UCSD-AML1 (cell line): ENCODE measurements at regions not wholly inside any gene's neighbourhood (a gene's known extent, or its start where the extent isn't known, plus 50 kb on each side); places are given as distances from the start of the nearest gene placed in this dataset.

Experiments
- DNase-seq: peaks from one replicate; lab custom pipeline; 2025; ENCODE audit not compliant: unreplicated experiment; lab: John Stamatoyannopoulos, UW

DNA sequence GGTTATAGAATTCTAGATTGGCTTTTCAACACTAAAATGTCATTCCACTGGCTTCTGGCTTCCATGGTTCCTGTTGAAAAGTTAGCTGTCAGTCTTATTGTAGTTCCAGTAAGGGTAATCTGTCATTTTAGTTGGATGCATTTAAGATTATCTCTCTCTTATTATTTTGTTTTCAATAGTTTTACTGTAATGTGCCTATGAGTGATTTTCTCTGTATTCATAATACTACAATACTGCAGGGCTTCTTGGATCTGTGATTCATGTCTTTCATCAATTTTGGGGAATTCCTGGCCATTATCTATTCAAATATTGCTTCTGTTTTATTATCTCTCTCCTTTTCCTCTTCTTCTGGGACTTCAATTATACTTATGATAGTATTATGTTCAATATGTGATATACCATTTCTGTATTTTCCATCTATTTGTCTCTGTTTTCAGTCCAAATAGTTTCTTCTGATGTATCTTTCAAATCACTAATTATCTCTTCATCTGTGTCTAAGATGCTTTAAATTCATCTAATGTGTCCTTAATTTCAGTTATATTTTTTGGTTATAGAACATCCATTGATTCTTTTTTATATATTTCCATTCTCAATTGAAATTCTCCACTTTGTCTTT lies 101.5 kb downstream of the KCTD15 start:
- no peak for DNase-seq

- DNase-seq = no peak
Measured at GRCh38 chr19:33900817-33901216, 104.1 kb downstream of the KCTD15 start.

DNA sequence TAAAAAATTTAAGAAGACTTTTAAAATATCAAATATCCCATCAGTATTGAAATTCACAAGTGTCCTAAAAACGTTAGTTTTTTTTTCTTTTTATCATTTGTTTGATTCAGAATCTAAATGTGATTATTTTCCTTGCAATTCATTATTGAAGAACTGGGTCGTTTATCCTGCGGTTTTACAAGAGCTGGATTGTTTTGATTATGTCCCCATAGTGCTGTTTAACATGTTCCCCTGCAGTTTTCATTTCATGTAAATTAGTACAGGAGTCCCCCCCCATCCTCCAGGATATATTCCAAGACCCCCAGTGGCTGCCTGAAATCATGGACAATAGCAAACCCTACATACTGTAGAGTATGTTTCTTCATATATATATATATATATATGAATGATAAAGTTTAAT lies 105.7 kb downstream of the KCTD15 start:
- no peak for DNase-seq

- DNase-seq = no peak
Measured at GRCh38 chr19:33902802-33903488, 106.3 kb downstream of the KCTD15 start.

- DNase-seq = no peak
Measured at GRCh38 chr19:33903489-33903850, 106.8 kb downstream of the KCTD15 start.

DNA sequence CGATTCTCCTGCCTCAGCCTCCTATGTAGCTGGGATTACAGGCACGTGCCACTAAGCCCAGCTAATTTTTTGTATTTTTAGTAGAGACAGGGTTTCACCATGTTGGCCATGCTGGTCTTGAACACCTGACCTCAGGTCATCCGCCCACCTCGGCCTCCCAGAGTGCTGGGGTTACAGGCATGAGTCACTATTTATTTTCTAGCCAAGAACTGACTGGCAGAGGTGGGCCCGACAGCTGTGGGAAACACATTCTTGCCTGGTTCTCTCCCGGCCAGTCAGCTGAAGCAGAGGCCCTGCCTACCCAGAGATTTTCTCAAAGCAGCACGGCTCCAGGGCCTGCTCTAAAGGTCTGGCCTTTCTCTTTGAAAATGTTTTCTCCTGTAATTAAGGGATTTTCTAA lies 108.0 kb downstream of the KCTD15 start:
- no peak for DNase-seq

- DNase-seq = no peak
Measured at GRCh38 chr19:33905473-33905936, 108.8 kb downstream of the KCTD15 start.

- DNase-seq = no peak
Measured at GRCh38 chr19:33905937-33906577, 109.4 kb downstream of the KCTD15 start.

- no peak for DNase-seq
Measured at GRCh38 chr19:33906578-33907335, 110.1 kb downstream of the KCTD15 start.

- DNase-seq = no peak
Measured at GRCh38 chr19:33910922-33911321, 114.3 kb downstream of the KCTD15 start.

DNA sequence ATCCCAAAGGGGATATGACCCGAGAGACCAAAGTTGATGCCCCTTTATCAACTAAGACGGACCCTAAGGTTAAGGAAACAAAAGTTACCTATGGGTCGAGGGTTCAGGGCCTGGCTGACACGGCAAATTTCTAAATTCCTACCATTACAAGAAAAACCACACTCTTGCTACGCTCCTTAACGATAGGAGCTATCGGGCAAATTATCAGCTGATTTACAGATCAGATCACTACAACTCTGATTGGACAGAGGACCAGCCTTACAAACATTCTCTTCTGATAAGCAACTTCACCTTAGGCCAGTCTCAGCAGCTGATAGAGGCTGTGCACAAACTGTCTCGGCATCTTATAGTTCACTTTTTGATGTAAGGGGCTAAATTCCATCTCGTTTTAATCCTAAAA lies 117.9 kb downstream of the KCTD15 start:
- DNase-seq = no peak

- DNase-seq = no peak
Measured at GRCh38 chr19:33916792-33917191, 120.1 kb downstream of the KCTD15 start.

DNA sequence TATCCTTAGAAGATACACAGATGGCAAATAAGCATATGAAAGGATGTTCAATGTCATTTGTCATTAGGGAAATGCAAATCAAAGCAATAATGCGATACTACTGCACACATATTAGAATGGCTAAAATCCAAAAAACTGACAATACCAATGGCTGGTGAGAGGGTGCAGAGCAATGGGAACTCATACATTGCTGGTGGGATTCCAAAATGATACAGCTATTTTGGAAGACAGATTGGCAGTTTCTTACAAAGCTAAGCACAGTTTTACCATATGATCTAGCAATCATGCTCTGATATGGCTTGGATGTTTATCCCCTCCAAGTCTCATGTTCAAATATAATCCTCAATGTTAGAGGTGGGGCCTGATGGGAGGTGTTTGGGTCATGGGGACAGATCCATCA lies 122.6 kb downstream of the KCTD15 start:
- no peak for DNase-seq

DNA sequence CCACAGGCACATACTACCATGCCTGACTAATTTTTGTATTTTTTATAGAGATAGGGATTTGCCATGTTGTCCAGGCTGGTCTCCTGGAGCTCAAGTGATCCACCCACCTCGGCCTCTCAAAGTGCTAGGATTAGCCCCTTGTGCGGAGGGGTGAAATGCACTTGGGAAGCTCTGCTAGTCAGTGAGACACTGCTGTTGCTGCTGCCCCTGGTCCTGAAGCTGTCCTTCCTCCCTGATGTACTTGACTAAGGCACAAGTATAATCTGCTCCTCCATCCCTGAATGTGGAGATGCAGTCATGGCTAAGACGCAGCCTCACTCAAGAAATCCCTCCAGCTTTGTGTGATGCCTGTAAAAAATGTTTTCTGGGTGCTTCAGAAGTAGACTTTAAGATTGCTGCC lies 124.5 kb downstream of the KCTD15 start:
- DNase-seq = no peak

- no peak for DNase-seq
Measured at GRCh38 chr19:33926306-33926705, 129.6 kb downstream of the KCTD15 start.

DNA sequence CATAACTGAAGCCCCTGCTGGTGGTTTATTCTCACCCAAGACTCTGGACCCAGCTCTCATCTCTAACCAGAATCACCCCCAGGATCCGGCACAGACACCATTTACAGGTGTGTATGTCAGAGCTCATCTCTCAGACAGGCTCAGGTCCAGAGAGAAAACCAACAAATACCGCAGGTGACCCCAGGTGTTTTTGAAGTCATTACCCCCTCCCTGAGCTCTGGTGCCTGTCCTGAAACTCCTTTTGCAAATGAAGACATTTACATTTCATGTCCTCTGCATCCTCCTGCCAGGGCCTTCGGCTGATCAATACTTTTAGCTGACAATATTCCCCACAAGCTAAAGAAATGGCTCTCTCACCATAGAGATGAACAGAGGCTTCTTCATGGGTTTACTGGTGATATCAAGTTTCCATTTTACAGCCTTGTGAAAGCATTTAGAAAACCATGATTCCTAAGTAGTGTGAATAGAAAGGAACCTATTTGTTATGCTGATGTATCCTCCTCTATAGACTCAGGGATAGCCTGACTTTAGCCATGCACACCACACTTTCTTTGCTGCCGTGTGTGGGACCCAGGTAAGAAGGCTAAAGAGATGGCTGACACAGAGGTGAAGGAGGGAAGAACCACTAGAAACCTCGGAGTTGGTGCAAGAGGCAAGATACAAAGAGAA lies 131.3 kb downstream of the KCTD15 start:
- DNase-seq = no peak

GRCh38 chr19:33928458-33928950 lies 131.8 kb downstream of the KCTD15 start:
- DNase-seq = no peak

DNA sequence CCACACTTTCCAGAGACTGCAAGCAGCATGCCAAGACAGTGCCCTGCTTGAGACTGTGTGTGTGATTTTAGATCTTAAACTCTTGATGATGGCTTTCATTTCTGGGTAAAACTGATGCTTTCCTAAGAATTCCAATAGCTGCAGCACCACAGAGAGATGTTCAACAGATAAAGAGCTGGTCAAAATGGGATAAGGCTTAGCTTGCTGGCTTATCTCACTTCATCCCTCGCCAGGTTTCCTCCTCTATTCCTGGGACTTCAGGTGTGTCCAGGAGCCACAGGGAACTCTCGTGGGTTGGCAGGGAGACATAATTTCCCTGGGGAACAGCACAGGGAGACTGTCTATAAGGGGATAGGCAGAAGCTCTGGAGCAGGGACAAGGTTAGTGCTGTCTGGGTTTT lies 137.3 kb downstream of the KCTD15 start:
- no peak for DNase-seq

- no peak for DNase-seq
Measured at GRCh38 chr19:33938821-33939220, 142.2 kb downstream of the KCTD15 start.

DNA sequence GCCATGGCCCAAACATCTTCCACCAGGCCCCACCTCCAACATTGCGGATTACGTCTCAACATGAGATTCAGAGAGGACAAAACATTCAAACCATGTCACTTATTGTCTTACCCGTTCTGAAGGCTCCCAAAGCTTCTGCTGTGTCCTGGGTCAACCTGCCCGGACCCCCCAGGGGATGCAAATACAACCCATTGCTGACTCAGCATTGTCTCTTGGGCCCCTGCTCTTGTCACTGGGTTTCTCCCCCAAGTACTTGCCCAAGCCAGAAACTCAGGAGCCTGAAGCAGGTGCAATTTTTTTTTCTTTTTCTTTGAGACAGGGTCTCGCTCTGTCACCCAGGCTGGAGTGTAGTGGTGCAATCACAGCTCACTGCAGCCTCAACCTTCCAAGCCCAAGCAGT lies 144.5 kb downstream of the KCTD15 start:
- DNase-seq = no peak
